ENCODE measurements at regions not wholly inside any gene's neighbourhood (a gene's known extent, or its start where the extent isn't known, plus 50 kb on each side); places are given as distances from the start of the nearest gene placed in this dataset.
"Not testable (repeated sequence)": the region's sequence is repeated elsewhere in the genome, so short reads cannot be mapped to it uniquely, and the experiment has no call there.

DNA sequence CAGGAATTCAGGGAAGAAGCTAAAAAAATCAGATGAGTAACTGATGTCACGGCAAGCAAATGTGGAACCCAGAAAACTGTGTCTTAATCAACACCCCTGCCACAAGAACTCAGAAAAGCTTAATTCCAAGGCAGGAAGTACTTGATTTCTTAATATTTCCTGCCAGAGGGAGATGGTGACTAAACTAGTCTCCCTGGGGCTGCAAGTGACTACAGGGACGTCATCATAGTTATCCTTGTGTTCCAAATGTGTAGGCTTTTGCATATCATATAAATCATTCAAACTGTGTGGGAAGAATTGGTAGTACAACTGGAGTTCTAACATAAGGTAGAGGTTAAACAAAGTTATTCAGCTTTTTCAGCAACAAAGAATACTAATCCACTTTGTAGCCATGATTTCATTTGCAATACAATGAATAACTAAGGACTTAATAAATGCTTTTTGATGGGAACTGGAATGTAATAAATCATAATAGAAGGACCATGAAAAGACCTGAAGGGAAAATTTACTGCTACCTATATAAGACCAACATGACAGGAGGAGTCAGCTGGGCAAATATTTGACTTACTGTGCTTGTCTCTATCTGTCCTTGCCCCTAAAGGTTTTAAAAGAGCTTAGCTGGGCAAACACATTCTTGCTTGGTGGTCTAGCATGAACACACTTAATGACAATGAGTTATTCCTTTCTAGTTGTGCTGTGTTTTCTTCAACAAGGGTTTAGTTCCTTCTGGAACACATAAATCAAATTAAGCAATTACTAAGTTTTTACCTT lies 76.0 kb upstream of the NECTIN3 start:
- peak; percentile 36 to 39 for DNase-seq (ENCODE audit: low read depth in 2 of 2)

GRCh38 chr3:110998766-110999165 lies 72.8 kb upstream of the NECTIN3 start:
- DNase-seq (ENCODE audit: low read depth in 2 of 2), result not testable (repeated sequence)

DNA sequence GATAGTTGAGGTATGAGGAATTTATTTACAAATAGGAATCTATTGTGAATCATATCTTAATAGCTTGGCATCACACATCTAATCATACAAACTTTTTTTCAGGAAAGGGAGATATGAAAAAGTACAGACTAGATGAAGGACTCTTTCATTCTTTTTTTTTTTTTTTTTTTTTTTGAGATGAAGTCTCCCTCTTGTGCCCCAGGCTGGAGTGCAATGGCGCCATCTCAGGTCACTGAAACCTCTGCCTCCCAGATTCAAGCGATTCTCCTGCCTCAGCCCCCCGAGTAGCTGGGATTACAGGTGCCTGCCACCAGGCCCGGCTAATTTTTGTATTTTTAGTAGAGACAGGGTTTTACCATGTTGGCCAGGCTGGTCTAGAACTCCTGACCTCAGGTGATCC lies 65.1 kb upstream of the NECTIN3 start:
- not testable (repeated sequence) for DNase-seq (ENCODE audit: low read depth in 2 of 2)

- DNase-seq (ENCODE audit: low read depth in 2 of 2), result no peak
Observed at GRCh38 chr3:111012388-111013248, 59.0 kb upstream of the NECTIN3 start.
